Neutrophil (primary cell): ENCODE measurements at regions not wholly inside any gene's neighbourhood (a gene's known extent, or its start where the extent isn't known, plus 50 kb on each side); places are given as distances from the start of the nearest gene placed in this dataset.

ENCODE experiments used
- H3K27ac ChIP-seq: fragments of 200-600 bp; sonication (generic); 2 replicates; pipeline ENCODE4 v1.5.1; 2016; ENCODE audit warnings: mild to moderate bottlenecking, moderate library complexity
- H3K27me3 ChIP-seq: fragments of 200-600 bp; sonication (generic); 2 replicates; pipeline ENCODE4 v1.6.0; 2016; ENCODE audit warnings: mild to moderate bottlenecking
- H3K36me3 ChIP-seq: fragments of 200-600 bp; sonication (generic); 2 replicates; pipeline ENCODE4 v1.5.1; 2017
- H3K4me1 ChIP-seq, 2 experiments: fragments of 200-600 bp in 1 of 2; sonication (generic) in 1 of 2; 1 replicate in 1 of 2; 2 replicates in 1 of 2; pipeline versions ENCODE4 v1.5.1 to v1.6.1; 2013 to 2016; ENCODE audit warnings: low read depth in 1 of 2, low read length in 1 of 2, mild to moderate bottlenecking in 1 of 2, moderate library complexity in 1 of 2; ENCODE audit not compliant: control insufficient read depth in 1 of 2, insufficient read depth in 1 of 2
- H3K4me3 ChIP-seq, 2 experiments: fragments of 200-600 bp in 1 of 2; sonication (generic) in 1 of 2; 1 replicate in 1 of 2; 2 replicates in 1 of 2; pipeline ENCODE4 v1.5.1; 2013 to 2016; ENCODE audit warnings: low read depth in 1 of 2, low read length in 1 of 2, mild to moderate bottlenecking in 1 of 2, moderate library complexity in 1 of 2
- H3K9me3 ChIP-seq: fragments of 200-600 bp; sonication (generic); 2 replicates; pipeline ENCODE4 v1.5.1; 2016
- CTCF ChIP-seq: fragments of 200-600 bp; sonication (generic); IDR thresholded peaks from 2 replicates; pipeline ENCODE4 v1.5.1; 2016; ENCODE audit warnings: antibody characterized with exemption

- Histone ChIP-seq H3K27me3 (peaks cover 25% of the 10 kb centered on the region), H3K36me3 (no peaks in the 10 kb centered on the region), H3K4me3 (no peak overlapping the region), H3K4me1 (no peaks in the 10 kb centered on the region), H3K27ac (no peak overlapping the region), H3K9me3 (no peaks in the 10 kb centered on the region)
- no peak for TF ChIP-seq CTCF
These were observed 244.7 kb downstream of the RBFOX3 start for GRCh38 chr17:79365836-79366770.

- no peaks in the 10 kb centered on the region for H3K36me3 ChIP-seq
- no peak overlapping the region for H3K4me3 ChIP-seq
- H3K27ac ChIP-seq: no peak overlapping the region
- no peak for TF ChIP-seq CTCF
- peaks cover 25% of the 10 kb centered on the region for H3K27me3 ChIP-seq
- no peaks in the 10 kb centered on the region for H3K4me1 ChIP-seq
- no peaks in the 10 kb centered on the region for H3K9me3 ChIP-seq
These were observed 245.5 kb downstream of the RBFOX3 start for GRCh38 chr17:79365351-79365750.

DNA sequence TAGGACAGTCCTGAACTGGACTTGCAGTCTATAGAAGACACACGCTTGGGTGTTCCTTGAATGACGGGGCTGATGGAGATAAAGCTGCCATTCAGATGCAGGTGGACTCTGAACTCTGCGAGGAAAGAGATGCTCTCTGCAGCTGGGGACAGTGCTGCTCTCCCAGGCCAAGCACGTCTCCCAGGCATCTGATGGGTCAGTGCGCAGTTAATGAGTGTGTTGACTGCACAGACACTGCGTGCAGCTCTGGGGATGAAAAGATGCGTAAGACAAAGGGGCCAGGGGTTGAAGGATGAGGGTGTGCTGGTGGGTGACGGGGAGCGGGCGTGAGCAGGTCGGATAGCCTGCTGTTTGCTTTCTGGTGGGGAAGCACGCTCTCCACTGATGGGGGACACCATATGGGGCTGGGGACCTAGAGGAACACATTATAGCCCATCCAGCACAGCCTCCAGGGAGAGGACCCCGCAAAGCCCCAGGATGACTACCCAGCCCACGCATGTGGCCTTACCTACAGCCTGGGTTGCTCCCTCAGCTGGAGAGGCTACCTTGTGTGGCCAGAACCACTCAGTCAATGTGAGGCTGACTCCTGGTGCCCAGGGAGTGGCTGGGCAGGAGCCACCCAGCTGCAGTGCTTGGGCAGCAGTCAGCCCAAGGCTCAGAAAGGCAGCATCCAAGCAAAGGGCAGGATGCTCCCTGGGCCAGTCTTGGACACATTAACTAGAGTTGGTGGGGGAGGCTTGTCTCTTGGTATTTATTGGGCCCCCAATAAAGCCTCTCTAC is 246.3 kb downstream of the RBFOX3 start:
- Histone ChIP-seq H3K27ac (no peak overlapping the region), H3K4me1 (no peaks in the 10 kb centered on the region), H3K36me3 (no peaks in the 10 kb centered on the region), H3K9me3 (no peaks in the 10 kb centered on the region), H3K4me3 (no peak overlapping the region), H3K27me3 (peaks cover 25% of the 10 kb centered on the region)
- no peak for TF ChIP-seq CTCF

DNA sequence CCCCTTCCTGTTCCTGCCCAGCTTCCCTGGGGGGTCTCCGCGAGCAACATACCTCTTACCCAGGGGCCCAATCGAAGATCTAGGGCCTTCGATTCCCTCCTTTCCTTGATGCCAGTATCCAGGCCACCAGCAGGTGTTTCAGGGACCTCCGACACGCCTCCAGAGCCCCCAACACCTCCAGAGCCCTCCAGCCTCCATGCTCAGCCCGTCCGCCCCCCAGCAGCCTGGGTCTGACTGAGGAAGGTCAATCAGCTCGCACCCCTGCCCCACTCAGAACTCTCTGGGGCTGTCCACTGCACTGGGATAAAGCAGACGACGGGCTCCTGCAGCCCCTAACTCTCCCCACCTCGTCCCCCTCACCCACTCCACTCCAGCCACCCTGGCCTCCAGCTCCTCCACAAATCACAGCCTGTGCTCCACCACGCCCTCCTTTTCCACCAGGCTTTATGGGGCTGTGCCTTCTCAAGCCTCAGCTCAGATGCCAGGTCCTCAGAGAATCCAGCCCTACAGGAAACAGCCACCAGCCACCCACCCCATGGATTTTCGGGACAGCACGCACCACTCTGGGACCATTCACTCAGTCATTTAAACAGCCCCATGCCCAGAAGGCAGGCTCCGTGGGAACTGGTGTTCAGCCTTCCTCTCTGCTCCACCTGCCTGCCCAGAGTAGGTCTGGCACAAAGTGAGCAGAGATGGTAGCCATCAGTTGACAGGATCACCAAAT is 247.1 kb downstream of the RBFOX3 start:
- Histone ChIP-seq H3K36me3 (no peaks in the 10 kb centered on the region), H3K27ac (no peak overlapping the region), H3K4me1 (no peaks in the 10 kb centered on the region), H3K4me3 (no peak overlapping the region), H3K27me3 (peaks cover 25% of the 10 kb centered on the region), H3K9me3 (no peaks in the 10 kb centered on the region)
- TF ChIP-seq CTCF: no peak

DNA sequence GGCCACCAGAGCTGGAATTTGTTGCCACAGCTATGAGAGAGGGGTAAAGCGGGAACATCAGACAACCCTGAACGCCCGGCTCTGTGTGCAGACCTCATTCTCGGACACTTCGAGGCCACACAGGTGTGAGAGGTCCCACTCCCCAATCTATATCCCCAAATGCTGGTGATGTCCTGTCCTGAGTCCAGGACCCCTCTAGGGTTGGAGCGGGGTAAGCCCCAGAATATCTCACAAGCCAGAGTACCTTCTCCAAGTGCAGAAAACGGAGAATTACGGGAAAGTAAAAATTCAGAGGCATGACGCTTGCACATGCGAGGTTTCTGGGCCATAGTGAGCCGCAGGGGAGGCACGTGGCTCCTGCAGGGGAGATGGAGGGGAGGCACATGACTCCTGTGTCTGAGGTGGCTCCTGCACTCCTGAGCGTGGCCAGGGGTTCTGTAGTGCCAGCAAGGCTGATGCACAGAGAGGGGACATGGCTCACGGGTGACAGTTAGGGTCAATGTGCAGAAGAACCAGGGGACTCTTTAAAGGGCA is 248.0 kb downstream of the RBFOX3 start:
- Histone ChIP-seq H3K4me1 (no peaks in the 10 kb centered on the region), H3K36me3 (no peaks in the 10 kb centered on the region), H3K27me3 (peaks cover 25% of the 10 kb centered on the region), H3K9me3 (no peaks in the 10 kb centered on the region), H3K27ac (no peak overlapping the region), H3K4me3 (no peak overlapping the region)
- no peak for TF ChIP-seq CTCF
